PC-3 (cell line): ENCODE measurements at regions not wholly inside any gene's neighbourhood (a gene's known extent, or its start where the extent isn't known, plus 50 kb on each side); places are given as distances from the start of the nearest gene placed in this dataset.
A peak's percentile ranks its signal among the peaks of the same experiment; 100 is the strongest.

ENCODE experiments used
- ATAC-seq: fragments of 200-7000 bp; cut with Tn5 transposase; 2 replicates; pipeline ENCODE4 v1.9.1; 2020; ENCODE audit warnings: mild to moderate bottlenecking, moderate library complexity
- BruUV-seq: library from RNA; stranded (reverse); fragments of 400-500 nt; replicated peaks from 2 replicates; lab custom pipeline; 2021; lab: Mats Ljungman, UMichigan
- CTCF ChIA-PET: fragments of 300-600 bp; sonication (Branson Sonifier 250); formaldehyde crosslinking; loops from one replicate; lab custom pipeline; 2022; ENCODE audit warnings: antibody characterized with exemption; lab: Charles Lee
- POLR2A ChIA-PET: fragments of 300-600 bp; sonication (Branson Sonifier 250); formaldehyde crosslinking; loops from one replicate; lab custom pipeline; 2022; ENCODE audit warnings: antibody characterized with exemption; ENCODE audit not compliant: unreplicated experiment; lab: Charles Lee
- DNase-seq: peaks from one replicate; pipeline ENCODE4 v3.0.0-alpha.2; 2015
- H2AFZ ChIP-seq: fragments of 300-600 bp; sonication (generic); 2 replicates; pipeline ENCODE4 v1.6.0; 2016; ENCODE audit warnings: antibody characterized with exemption, low read length
- H3F3A ChIP-seq: fragments of 300-600 bp; sonication (generic); one replicate; pipeline ENCODE4 v1.6.0; 2017; ENCODE audit warnings: antibody characterized with exemption, low read length, control low read depth, mild to moderate bottlenecking; ENCODE audit not compliant: unreplicated experiment
- H3K27ac ChIP-seq: fragments of 300-600 bp; sonication (generic); 2 replicates; pipeline ENCODE4 v1.5.1; 2016; ENCODE audit warnings: mild to moderate bottlenecking, low read length
- H3K27me3 ChIP-seq: fragments of 300-600 bp; sonication (generic); 2 replicates; pipeline ENCODE4 v1.6.1; 2016; ENCODE audit warnings: low read length, mixed read lengths
- H3K36me3 ChIP-seq: fragments of 300-600 bp; sonication (generic); 2 replicates; pipeline ENCODE4 v1.6.1; 2016; ENCODE audit warnings: low read depth, mixed run types, low read length, mixed read lengths
- H3K4me1 ChIP-seq: fragments of 300-600 bp; sonication (generic); 2 replicates; pipeline ENCODE4 v1.5.1; 2016; ENCODE audit warnings: low read length; ENCODE audit not compliant: insufficient read depth
- H3K4me2 ChIP-seq: fragments of 300-600 bp; sonication (generic); 2 replicates; pipeline ENCODE4 v1.6.0; 2016; ENCODE audit warnings: low read length
- H3K4me3 ChIP-seq: fragments of 300-600 bp; sonication (generic); 2 replicates; pipeline ENCODE4 v1.5.1; 2016; ENCODE audit warnings: mild to moderate bottlenecking, low read length, mixed read lengths
- H3K79me2 ChIP-seq: fragments of 300-600 bp; sonication (generic); 2 replicates; pipeline ENCODE4 v1.6.1; 2017; ENCODE audit warnings: low read length, mixed read lengths
- H3K9ac ChIP-seq: fragments of 300-600 bp; sonication (generic); 2 replicates; pipeline ENCODE4 v1.6.0; 2016; ENCODE audit warnings: mild to moderate bottlenecking, low read length
- H3K9me2 ChIP-seq: fragments of 300-600 bp; sonication (generic); replicated peaks from 2 replicates; pipeline ENCODE4 v1.6.1; 2016; ENCODE audit warnings: mixed run types, low read length, mixed read lengths
- H3K9me3 ChIP-seq: fragments of 300-600 bp; sonication (generic); 2 replicates; pipeline ENCODE4 v1.6.1; 2016; ENCODE audit warnings: low read length, mixed read lengths
- H4K20me1 ChIP-seq: fragments of 300-600 bp; sonication (generic); 2 replicates; pipeline ENCODE4 v1.6.1; 2016; ENCODE audit warnings: low read length, mixed read lengths
- CTCF ChIP-seq: fragments of 300-600 bp; sonication (generic); conservative IDR thresholded peaks from 2 replicates; pipeline ENCODE4 v1.5.1; 2017; ENCODE audit warnings: antibody characterized with exemption, low read depth, mild to moderate bottlenecking, low read length
- EZH2 ChIP-seq: fragments of 300-600 bp; sonication (generic); IDR thresholded peaks from one replicate; pipeline ENCODE4 v1.6.1; 2017; ENCODE audit warnings: antibody characterized with exemption, mild to moderate bottlenecking, low read length; ENCODE audit not compliant: unreplicated experiment
- EZH2phosphoT487 ChIP-seq: fragments of 300-600 bp; sonication (generic); IDR thresholded peaks from 2 replicates; pipeline ENCODE4 v1.6.1; 2018; ENCODE audit warnings: mild to moderate bottlenecking, antibody characterized with exemption, low read length, borderline replicate concordance
- intact Hi-C: fragments of 100-400 bp; cut with micrococcal nuclease; formaldehyde crosslinking; loops from 2 replicates; pipeline ENCODE4 v1.9.0; 2023

DNA sequence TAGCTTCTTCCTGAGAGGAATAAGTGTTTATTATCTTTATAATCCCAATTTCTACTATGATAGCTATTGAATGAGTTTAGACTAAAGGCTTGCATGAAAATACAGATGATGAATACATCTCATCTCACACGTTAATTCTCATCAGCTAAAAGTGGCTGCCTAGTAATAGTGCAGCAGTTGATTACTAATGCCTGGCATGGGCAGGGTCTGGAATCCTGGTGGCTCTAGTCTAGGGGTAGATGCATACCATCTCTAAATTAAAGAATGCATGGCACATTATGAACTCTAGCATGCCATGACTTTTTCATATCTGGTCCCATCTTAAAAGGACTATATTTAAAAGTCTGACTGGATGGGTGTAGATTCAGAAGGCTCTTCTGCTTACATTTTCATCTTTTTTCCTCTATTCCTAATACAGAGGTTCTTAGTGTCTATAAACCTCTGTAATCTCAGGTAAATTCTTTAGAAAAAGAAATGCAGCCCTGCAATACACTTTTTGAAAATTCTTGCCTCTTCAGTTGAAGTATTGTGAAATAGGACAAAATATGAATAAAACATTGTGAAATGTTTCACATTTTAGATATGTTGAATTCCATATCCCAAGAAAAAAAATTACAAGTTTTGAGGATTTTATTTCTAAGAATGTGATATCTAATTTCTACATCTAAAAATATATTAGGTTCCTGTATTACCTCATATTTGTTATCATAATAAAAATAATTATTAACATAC, 187.6 kb downstream of the C11orf87 start:
- POLR2A ChIA-PET: no interaction called here
- ATAC-seq: no peak
- DNase-seq: no peak
- no TSS peak for BruUV-seq
- CTCF ChIA-PET: no interaction called here
- Histone ChIP-seq H3K4me3 (no peak overlapping the region), H3K27ac (no peak overlapping the region), H3K9ac (no peak overlapping the region), H3K4me1 (no peaks in the 10 kb centered on the region), H3K9me2 (no peaks in the 10 kb centered on the region), H3K4me2 (no peak overlapping the region), H3K27me3 (peaks cover 10% of the 10 kb centered on the region; the same call in 1 of the 2 replicates), H2AFZ (no peak overlapping the region), H3K9me3 (no peaks in the 10 kb centered on the region), H3K79me2 (no peaks in the 10 kb centered on the region), H3K36me3 (no peaks in the 10 kb centered on the region), H3F3A (no peaks in the 10 kb centered on the region), H4K20me1 (no peaks in the 10 kb centered on the region)
- TF ChIP-seq EZH2 (no peak), CTCF (no peak), EZH2phosphoT487 (no peak)
- intact Hi-C loops: no loop called here

DNA sequence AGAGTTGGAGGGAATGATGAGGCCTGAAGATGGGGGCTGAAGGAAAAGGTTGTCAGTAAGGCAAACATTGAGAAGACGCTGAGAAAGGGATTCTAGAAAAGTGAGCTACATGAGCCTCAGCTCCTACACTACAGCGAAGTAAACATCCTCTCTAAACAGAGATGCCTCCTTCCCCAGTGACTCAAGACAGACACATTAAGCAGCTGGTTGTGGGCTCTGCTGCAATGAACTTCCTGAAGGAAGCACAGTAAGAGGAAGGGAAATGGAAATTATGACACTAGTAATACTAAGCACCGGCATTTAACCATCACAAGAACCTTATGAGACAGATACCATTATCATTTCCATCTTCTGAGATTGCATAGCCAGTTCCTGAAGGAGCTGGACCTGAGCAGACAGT, 190.5 kb downstream of the C11orf87 start:
- no peak for ATAC-seq
- Histone ChIP-seq H3F3A (no peaks in the 10 kb centered on the region), H3K27me3 (no peaks in the 10 kb centered on the region), H3K79me2 (no peaks in the 10 kb centered on the region), H2AFZ (no peak overlapping the region), H3K9me3 (no peaks in the 10 kb centered on the region), H3K36me3 (no peaks in the 10 kb centered on the region), H3K4me2 (no peak overlapping the region), H3K9me2 (no peaks in the 10 kb centered on the region), H3K9ac (no peak overlapping the region), H3K4me1 (no peaks in the 10 kb centered on the region), H4K20me1 (no peaks in the 10 kb centered on the region), H3K4me3 (no peak overlapping the region), H3K27ac (no peak overlapping the region)
- ChIA-PET POLR2A (no interaction called here), CTCF (no interaction called here)
- DNase-seq: peak; percentile 17
- no TSS peak for BruUV-seq
- TF ChIP-seq EZH2phosphoT487 (no peak), EZH2 (no peak), CTCF (no peak)
- intact Hi-C loops: no loop called here

DNA sequence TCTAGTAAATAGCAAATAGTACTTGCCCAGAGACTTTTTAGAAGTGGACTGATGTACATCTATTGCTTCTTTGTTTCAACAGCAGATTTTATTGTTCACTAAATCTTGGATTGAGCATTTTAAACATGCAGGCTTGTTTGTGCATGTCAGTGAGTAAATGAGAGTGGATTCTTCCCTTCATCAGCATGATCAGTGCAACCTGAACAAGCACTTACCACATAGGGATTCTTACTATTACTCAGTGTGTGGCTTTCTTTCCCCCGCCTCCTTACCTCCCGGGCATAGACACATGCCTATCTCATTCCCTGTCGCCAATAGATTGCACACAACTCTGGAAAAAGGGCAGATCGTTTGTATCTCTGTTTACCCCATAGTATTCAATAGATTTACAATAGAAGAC, 197.5 kb downstream of the C11orf87 start:
- no peak overlapping the region for H3K4me3 ChIP-seq
- no peak overlapping the region for H3K9ac ChIP-seq
- no peak for TF ChIP-seq CTCF
- TF ChIP-seq EZH2phosphoT487: no peak
- no peak for TF ChIP-seq EZH2
- no peaks in the 10 kb centered on the region for H3K36me3 ChIP-seq
- no peaks in the 10 kb centered on the region for H4K20me1 ChIP-seq
- ATAC-seq (no peak), DNase-seq (no peak)
- H3K4me1 ChIP-seq: no peaks in the 10 kb centered on the region
- POLR2A ChIA-PET: no interaction called here
- no peaks in the 10 kb centered on the region for H3K79me2 ChIP-seq
- no peak overlapping the region for H3K4me2 ChIP-seq
- no peaks in the 10 kb centered on the region for H3F3A ChIP-seq
- BruUV-seq: no TSS peak
- H3K9me3 ChIP-seq: no peaks in the 10 kb centered on the region
- H3K27me3 ChIP-seq: peaks cover 15% of the 10 kb centered on the region
- 0 out of 2 replicates have a peak, but pooled peaks cover 4% of the 10 kb centered on the region for H3K9me2 ChIP-seq
- no peak overlapping the region for H3K27ac ChIP-seq
- CTCF ChIA-PET: no interaction called here
- intact Hi-C loops: no loop called here
- no peak overlapping the region for H2AFZ ChIP-seq
